NB4 (cell line): ENCODE measurements at regions not wholly inside any gene's neighbourhood (a gene's known extent, or its start where the extent isn't known, plus 50 kb on each side); places are given as distances from the start of the nearest gene placed in this dataset.

Experiments
- CTCF ChIP-seq: IDR thresholded peaks from one replicate; pipeline ENCODE4 v1.5.1; 2012; ENCODE audit warnings: low read depth, low read length
- POLR2A ChIP-seq: IDR thresholded peaks from 2 replicates; pipeline ENCODE4 v1.6.1; 2011; ENCODE audit warnings: mild to moderate bottlenecking; ENCODE audit not compliant: insufficient read length; ENCODE audit errors: extremely low read depth

GRCh38 chr5:36802187-36802586 lies 74.4 kb upstream of the NIPBL start:
- TF ChIP-seq CTCF (no peak), POLR2A (no peak)
